GM12875 (cell line): ENCODE measurements at regions not wholly inside any gene's neighbourhood (a gene's known extent, or its start where the extent isn't known, plus 50 kb on each side); places are given as distances from the start of the nearest gene placed in this dataset.

ENCODE experiments used
- H3K4me3 ChIP-seq: one replicate; pipeline ENCODE4 v1.5.1; 2011; ENCODE audit warnings: low read depth, low read length, control low read depth
- CTCF ChIP-seq: IDR thresholded peaks from 2 replicates; pipeline ENCODE4 v1.5.1; 2011; ENCODE audit warnings: low read depth, mild to moderate bottlenecking, control low read depth, inconsistent platforms, low read length, moderate library complexity, borderline replicate concordance; ENCODE audit not compliant: insufficient read depth

GRCh38 chr11:23502389-23502788, 642.1 kb upstream of the CCDC179 start:
- TF ChIP-seq CTCF: no peak
- no peak overlapping the region for H3K4me3 ChIP-seq

- TF ChIP-seq CTCF: no peak
- H3K4me3 ChIP-seq: no peak overlapping the region
Observed at GRCh38 chr11:23502826-23503225, 642.6 kb upstream of the CCDC179 start.

GRCh38 chr11:23509023-23509422, 648.7 kb upstream of the CCDC179 start:
- TF ChIP-seq CTCF: no peak
- H3K4me3 ChIP-seq: no peak overlapping the region

- TF ChIP-seq CTCF: no peak
- H3K4me3 ChIP-seq: no peak overlapping the region
Observed at GRCh38 chr11:23509821-23510220, 649.5 kb upstream of the CCDC179 start.

GRCh38 chr11:23519194-23519593, 658.9 kb upstream of the CCDC179 start:
- no peak for TF ChIP-seq CTCF

GRCh38 chr11:23520226-23520960, 660.1 kb upstream of the CCDC179 start:
- H3K4me3 ChIP-seq: no peak overlapping the region
- no peak for TF ChIP-seq CTCF

More at GRCh38 chr11:23519194-23519593, 658.9 kb upstream of the CCDC179 start:
- H3K4me3 ChIP-seq: no peak overlapping the region

GRCh38 chr11:23536907-23537306, 676.6 kb upstream of the CCDC179 start:
- no peak overlapping the region for H3K4me3 ChIP-seq
- no peak for TF ChIP-seq CTCF
